ENCODE measurements at regions not wholly inside any gene's neighbourhood (a gene's known extent, or its start where the extent isn't known, plus 50 kb on each side); places are given as distances from the start of the nearest gene placed in this dataset.
"Not testable (repeated sequence)": the region's sequence is repeated elsewhere in the genome, so short reads cannot be mapped to it uniquely, and the experiment has no call there.

GRCh38 chr3:101913168-101913567 lies 63.9 kb downstream of the NFKBIZ start:
- no peak for DNase-seq

DNA sequence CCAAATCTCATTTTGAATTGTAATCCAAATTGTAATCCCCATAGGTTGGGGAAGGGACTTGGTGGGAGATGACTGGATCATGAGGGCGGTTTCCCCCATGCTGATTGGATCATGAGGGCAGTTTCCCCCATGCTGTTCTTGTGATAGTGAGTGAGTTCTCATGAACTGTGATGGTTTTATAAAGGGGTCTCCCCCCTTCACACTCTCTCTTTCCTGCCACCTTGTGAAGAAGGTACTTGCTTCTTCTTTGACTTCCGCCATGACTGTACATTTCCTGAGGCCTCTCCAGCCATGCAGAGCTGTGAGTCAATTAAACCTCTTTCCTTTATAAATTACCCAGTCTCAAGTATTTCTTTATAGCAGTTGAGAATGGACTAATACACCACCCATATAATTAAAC lies 68.4 kb downstream of the NFKBIZ start:
- DNase-seq, result not testable (repeated sequence)

- DNase-seq, result not testable (repeated sequence)
Observed at GRCh38 chr3:101922151-101922725, 72.9 kb downstream of the NFKBIZ start.

GRCh38 chr3:101924621-101925020 lies 75.3 kb downstream of the NFKBIZ start:
- not testable (repeated sequence) for DNase-seq

GRCh38 chr3:101925124-101925523 lies 75.8 kb downstream of the NFKBIZ start:
- not testable (repeated sequence) for DNase-seq

DNA sequence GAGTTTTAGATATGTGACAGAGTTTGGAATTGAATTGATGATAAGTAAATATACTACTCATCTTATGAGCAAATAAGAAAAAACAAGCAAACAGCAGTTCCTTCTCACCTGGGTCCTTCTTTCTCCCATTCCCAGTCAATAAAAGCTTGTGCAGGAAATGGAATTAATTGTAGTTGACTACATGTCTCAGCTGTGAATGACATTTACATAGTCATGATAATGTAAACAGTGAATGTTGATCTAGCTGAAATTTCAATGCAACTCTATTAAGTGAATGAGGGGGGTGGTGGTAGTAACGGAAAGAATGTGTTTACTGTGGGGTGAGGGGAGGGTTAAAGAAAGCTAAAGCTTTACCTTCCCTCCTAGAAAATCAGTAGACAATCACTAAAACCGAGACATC lies 76.2 kb downstream of the NFKBIZ start:
- DNase-seq, result no peak

- no peak for DNase-seq
Observed at GRCh38 chr3:101926594-101927105, 77.3 kb downstream of the NFKBIZ start.

DNA sequence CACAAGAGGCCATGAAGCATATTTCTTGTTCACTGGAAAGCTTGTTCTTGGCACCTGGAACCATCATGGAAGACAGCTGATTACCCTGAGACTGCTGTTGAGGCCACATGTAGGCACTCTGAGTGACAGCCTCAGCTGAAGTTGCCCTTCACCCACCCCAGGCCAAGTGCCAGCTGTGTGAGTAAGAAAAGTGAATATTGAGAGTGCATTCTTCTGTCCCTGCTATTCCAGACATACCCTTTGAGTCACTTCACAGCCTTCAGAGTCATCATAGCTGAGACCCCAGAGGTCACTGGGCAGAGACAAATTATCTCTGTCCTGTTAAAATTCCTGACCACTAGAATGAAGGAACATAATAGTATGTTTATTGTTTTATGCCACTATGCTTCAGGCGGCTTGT lies 79.6 kb downstream of the NFKBIZ start:
- DNase-seq, result peak; percentile 58

GRCh38 chr3:101931081-101931480 lies 81.8 kb downstream of the NFKBIZ start:
- no peak for DNase-seq

- DNase-seq, result no peak
Observed at GRCh38 chr3:101932326-101933068, 83.2 kb downstream of the NFKBIZ start.

DNA sequence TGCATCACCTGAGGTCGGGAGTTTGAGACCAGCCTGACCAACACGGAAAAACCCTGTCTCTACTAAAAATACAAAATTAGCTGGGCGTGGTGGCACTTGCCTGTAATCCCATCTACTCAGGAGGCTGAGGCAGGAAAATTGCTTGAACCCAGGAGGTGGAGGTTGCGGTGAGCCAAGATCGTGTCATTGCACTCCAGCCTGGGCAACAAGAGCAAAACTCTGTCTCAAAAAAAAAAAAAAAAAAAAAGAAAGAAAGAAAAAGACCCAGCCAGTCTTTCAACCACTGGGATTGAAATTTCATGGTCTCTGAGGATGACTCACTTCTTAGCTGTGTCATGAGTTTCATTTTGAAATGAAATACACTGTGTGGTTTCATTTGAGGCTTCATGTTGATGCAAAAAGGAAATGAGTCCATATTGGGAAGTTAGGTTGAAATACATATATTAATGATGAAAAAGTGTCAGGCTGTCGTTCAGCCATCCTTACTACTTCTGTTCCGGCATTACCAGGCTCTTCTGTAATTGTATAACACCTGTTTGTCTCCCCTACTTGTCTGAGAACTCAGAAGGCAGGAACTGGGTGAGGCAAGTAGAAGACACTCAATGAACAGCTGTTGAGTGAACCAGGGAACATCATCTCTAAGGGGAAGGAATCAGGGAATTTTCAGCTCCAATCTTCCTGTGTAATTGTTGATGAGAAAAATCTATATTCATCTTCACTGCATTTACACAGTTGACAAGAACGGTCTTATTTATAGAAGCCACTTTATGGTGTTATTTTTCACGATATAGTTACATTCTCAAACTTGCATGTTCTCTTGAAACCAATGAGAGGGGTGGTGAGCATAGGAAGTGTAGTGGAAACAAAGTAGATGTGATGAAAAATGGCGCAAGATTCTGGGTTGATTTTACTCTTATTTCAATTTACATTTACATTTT lies 87.4 kb downstream of the NFKBIZ start:
- DNase-seq, result no peak

- no peak for DNase-seq
Observed at GRCh38 chr3:101938262-101938847, 89.0 kb downstream of the NFKBIZ start.

GRCh38 chr3:101939361-101940049 lies 90.2 kb downstream of the NFKBIZ start:
- DNase-seq, result no peak

- peak; percentile 65 for DNase-seq
Observed at GRCh38 chr3:101940521-101941317, 91.4 kb downstream of the NFKBIZ start.

- no peak for DNase-seq
Observed at GRCh38 chr3:101941318-101942040, 92.2 kb downstream of the NFKBIZ start.

DNA sequence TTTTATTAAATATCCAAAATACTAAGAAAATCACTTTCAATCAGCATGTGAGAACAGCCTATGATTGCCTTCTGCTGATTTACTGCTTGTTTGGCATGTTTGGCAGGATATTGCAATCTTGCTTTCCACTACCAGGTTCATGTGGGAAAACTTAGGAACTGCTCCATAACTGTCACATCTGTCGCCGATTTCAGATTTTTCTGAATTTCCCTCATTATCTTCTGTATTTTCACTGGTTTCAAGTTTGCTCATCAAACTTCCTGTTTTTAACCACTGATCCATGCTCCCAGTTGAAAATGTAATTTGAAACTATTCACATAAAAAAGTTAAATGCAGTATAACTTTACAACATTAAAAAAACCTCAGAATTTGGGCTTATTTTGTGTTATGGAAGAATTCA lies 93.0 kb downstream of the NFKBIZ start:
- DNase-seq, result no peak

GRCh38 chr3:101943029-101943428 lies 93.7 kb downstream of the NFKBIZ start:
- DNase-seq, result no peak

DNA sequence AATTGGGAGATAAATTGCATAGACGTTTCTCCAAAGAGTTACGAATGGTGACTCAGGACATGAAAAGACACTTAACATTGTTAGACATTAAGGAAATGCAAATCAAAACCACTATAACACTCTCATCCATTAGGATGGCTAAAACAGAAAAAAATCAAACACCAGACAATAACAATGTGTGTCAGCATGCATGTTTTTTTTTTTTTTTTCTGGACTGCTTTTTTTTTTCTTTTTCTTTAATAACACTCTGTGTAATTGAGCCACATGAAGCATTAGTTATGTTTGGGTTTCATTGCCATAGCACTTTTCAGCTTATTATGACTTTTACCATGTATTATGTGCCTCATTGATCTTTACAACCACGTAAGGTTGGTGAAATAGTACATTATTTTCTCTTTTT lies 95.0 kb downstream of the NFKBIZ start:
- no peak for DNase-seq

- DNase-seq, result no peak
Observed at GRCh38 chr3:101945980-101946379, 96.7 kb downstream of the NFKBIZ start.

- DNase-seq, result no peak
Observed at GRCh38 chr3:101946906-101947305, 97.6 kb downstream of the NFKBIZ start.

DNA sequence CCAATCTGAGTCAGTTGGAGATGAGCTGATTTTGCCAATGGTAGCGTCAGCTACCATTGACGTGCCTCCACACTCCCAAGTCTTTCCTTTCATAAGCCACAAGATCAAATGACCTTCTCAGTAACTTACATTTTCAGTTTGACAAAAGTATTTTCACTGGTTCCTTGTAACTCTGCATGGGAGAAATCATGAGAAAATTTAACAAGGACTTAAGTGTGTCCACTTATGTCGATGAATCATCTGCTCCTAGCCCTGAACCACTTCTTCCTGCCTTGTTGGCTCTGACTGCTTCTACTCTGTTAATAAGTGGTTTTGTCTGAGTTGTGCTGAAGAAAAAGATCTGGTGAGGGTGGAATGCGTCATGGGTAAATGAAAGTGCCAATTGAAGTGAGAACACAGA lies 101.2 kb downstream of the NFKBIZ start:
- DNase-seq, result no peak
